Right lobe of liver (tissue), 6 donors: ENCODE measurements at regions not wholly inside any gene's neighbourhood (a gene's known extent, or its start where the extent isn't known, plus 50 kb on each side); places are given as distances from the start of the nearest gene placed in this dataset.
A peak's percentile ranks its signal among the peaks of the same experiment; 100 is the strongest.
"Not testable (repeated sequence)": the region's sequence is repeated elsewhere in the genome, so short reads cannot be mapped to it uniquely, and the experiment has no call there.

Source experiments
- ATAC-seq, 4 donors: fragments of 200-7000 bp; cut with Tn5 transposase; one replicate each; pipeline ENCODE4 v1.9.1; 2020; ENCODE audit warnings: mild to moderate bottlenecking in 4 of 4, moderate library complexity in 4 of 4
- DNase-seq, 3 donors: peaks; one replicate each; pipeline ENCODE4 v3.0.0-alpha.2; 2020
- H3K27ac ChIP-seq, 3 donors: fragments of 200-600 bp; one replicate each; pipeline ENCODE4 v1.8.0; 2022
- H3K27me3 ChIP-seq, 2 donors: fragments of 200-600 bp; one replicate each; pipeline ENCODE4 v1.8.0; 2022
- H3K36me3 ChIP-seq, 4 donors: fragments of 200-600 bp; sonication (generic) in 1 of 4; one replicate each; pipeline versions ENCODE4 v1.5.1 to v1.8.0; 2017 to 2022; ENCODE audit warnings: control low read depth in 1 of 4
- H3K4me1 ChIP-seq, 4 donors: fragments of 200-600 bp; sonication (generic) in 1 of 4; one replicate each; pipeline versions ENCODE4 v1.5.1 to v1.8.0; 2017 to 2022; ENCODE audit warnings: control low read depth in 1 of 4
- H3K4me3 ChIP-seq, 3 donors: fragments of 200-600 bp; one replicate each; pipeline ENCODE4 v1.8.0; 2022
- H3K9me3 ChIP-seq, 4 donors: fragments of 200-600 bp; sonication (generic) in 1 of 4; one replicate each; pipeline versions ENCODE4 v1.5.1 to v1.8.0; 2017 to 2022; ENCODE audit warnings: control low read depth in 1 of 4
- POLR2A ChIP-seq: fragments of 450-650 bp; IDR thresholded peaks from one replicate; pipeline ENCODE4 v1.6.1; 2017; ENCODE audit warnings: antibody characterized with exemption, mild to moderate bottlenecking
- WGBS: methylation state at CpG from one replicate; pipeline ENCODE4 v1.1.6; 2018; ENCODE audit warnings: low coverage, low lambda C conversion rate; ENCODE audit not compliant: insufficient coverage; ENCODE audit errors: missing lambda C conversion rate; 5-methylcytosine and 5-hydroxymethylcytosine counted together
- intact Hi-C, 2 donors: fragments of 100-400 bp; cut with DNase I; formaldehyde crosslinking; loops; one replicate each; pipeline versions ENCODE4 v1.11.2 to v1.14.1; 2022
- TF ChIP-seq, protein P1 (sequence below), 4 donors: fragments of 200-600 bp in 3 of 4; fragments of 450-650 bp in 1 of 4; IDR thresholded peaks; one replicate each; pipeline versions ENCODE4 v1.5.1 to v1.8.0; 2016 to 2022; ENCODE audit warnings: antibody characterized with exemption in 4 of 4, mild to moderate bottlenecking in 2 of 4
- donor health status: DM: no; HTN: yes; CAD: no.
- donor health status: DM: no; HTN: no; CAD: no.
- donor health status: DM: no; HTN: no; CAD: no.
- donor health status: DM: no; HTN: yes; CAD: no.
- donor health status: DM: no; HTN: yes; CAD: no.

DNA sequence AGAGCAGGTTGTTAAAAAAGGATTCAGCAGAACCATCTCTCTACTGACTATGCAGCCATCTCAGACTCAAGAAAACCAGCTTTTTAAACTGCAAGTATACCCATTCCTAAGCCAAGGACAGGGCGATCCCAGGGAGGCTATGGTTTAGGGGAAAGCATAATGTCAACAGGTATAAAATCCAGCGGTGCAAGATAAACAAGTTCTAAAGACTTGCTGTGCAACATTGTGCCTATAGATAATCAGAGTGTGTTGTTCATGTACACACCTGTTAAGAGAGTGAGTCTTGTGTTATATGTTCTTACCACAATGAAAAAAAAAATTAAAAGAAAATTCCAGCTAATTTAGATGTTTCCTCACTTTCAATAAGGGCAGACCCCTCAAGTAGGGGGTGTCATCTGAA lies 63.6 kb upstream of the DIRAS2 start:
- H3K27me3 ChIP-seq = peaks cover 0 to 3% of the 10 kb centered on the region in 2 donors
- H3K27ac ChIP-seq = no peak overlapping the region
- no peak for TF ChIP-seq POLR2A
- TF ChIP-seq, protein P1, sequence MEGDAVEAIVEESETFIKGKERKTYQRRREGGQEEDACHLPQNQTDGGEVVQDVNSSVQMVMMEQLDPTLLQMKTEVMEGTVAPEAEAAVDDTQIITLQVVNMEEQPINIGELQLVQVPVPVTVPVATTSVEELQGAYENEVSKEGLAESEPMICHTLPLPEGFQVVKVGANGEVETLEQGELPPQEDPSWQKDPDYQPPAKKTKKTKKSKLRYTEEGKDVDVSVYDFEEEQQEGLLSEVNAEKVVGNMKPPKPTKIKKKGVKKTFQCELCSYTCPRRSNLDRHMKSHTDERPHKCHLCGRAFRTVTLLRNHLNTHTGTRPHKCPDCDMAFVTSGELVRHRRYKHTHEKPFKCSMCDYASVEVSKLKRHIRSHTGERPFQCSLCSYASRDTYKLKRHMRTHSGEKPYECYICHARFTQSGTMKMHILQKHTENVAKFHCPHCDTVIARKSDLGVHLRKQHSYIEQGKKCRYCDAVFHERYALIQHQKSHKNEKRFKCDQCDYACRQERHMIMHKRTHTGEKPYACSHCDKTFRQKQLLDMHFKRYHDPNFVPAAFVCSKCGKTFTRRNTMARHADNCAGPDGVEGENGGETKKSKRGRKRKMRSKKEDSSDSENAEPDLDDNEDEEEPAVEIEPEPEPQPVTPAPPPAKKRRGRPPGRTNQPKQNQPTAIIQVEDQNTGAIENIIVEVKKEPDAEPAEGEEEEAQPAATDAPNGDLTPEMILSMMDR (IDR thresholded peaks at IDR 0.05) = no peak
- no peaks in the 10 kb centered on the region for H3K36me3 ChIP-seq
- no peak overlapping the region for H3K4me3 ChIP-seq
- ATAC-seq (no peak), DNase-seq (no peak)
- H3K9me3 ChIP-seq = no peaks in the 10 kb centered on the region
- intact Hi-C loops = no loop called here
- no peaks in the 10 kb centered on the region for H3K4me1 ChIP-seq
- WGBS = 44% methylated on average over 2 of the region's 2 CpGs

DNA sequence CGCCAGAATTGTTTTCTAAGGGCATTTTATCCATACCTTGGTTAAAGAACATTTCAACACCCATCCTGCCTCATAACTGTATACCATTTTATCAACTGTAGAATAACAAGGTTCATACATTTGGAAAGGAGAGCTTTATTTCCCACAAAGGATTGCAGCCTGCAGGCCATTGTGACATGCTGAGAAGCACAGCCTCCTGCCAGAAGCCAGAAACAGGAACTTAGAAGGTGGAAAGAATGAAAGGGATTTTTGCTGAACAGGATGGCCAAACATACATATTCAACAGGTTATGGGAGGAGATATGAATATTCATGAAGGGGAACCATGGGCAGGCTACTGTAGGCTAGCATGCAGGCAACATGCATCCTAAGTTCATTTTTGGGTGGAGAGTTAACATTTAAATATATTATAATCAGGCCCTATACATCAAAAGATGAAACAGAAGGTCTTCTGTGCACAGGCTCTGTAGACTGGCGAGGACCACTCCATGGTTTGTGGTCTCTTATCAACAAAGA lies 59.9 kb upstream of the DIRAS2 start:
- intact Hi-C loops = no loop called here
- Histone ChIP-seq H3K27me3 (no peaks in the 10 kb centered on the region), H3K27ac (no peak overlapping the region), H3K9me3 (no peaks in the 10 kb centered on the region), H3K4me3 (no peak overlapping the region), H3K4me1 (no peaks in the 10 kb centered on the region), H3K36me3 (no peaks in the 10 kb centered on the region)
- no peak for TF ChIP-seq POLR2A
- TF ChIP-seq, protein P1 (IDR thresholded peaks at IDR 0.05) = no peak
- whole genome bisulfite sequencing = 58% methylated on average over 2 of the region's 2 CpGs
- no peak for ATAC-seq
- DNase-seq = no peak

DNA sequence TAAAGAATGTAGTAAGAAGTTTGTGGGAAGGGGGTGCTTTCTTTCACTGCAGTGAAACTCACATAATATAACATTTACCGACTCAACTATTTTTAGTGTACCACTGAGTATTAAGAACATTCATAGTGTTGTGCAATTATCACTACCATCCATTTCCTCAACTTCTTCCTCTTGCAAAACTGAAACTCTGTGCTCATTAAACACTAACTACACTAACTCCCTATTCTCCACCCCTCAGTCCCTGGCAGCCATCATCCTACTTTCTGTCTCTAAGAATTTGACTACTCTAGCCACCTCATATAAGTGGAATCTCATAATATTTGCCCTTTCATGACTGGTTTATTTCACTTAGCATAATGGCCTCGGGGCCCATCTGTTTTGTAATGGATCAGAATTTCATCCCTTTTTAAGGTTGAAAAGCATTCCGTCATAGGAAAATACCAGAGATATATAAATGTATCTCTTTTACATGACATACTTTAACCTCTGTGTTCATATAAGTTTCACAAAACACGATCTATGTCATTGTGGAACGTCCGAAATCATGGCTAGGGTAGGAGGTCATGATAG lies 56.3 kb upstream of the DIRAS2 start:
- Histone ChIP-seq H3K27ac (no peak overlapping the region), H3K36me3 (no peaks in the 10 kb centered on the region), H3K27me3 (no peaks in the 10 kb centered on the region), H3K4me3 (no peak overlapping the region), H3K4me1 (no peaks in the 10 kb centered on the region), H3K9me3 (no peaks in the 10 kb centered on the region)
- WGBS = 74% methylated on average over 5 of the region's 6 CpGs
- DNase-seq (no peak), ATAC-seq (peak in 3 of 4 donors; percentile 16 to 44 (median 25))
- intact Hi-C loops = no loop called here
- TF ChIP-seq, protein P1 (IDR thresholded peaks at IDR 0.05) = no peak
- TF ChIP-seq POLR2A = no peak

DNA sequence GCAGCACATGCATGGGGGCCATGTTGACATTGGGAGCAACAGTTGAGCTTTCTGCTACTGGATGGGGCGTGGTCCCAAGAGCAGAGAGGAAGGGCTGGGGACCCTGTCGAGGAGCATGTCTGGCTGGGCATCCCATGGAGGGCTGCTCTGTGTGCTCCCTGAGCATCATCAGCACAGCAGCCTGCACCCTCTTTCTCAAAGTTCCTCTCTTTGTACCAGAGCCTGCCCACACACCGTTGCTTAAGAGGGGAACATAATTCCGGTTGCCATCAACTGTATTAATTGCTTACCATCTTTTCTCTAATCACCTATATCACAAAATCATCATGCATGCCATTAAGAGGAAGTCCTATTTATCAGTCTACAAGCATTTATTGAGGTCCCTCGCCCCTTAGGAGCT lies 55.2 kb upstream of the DIRAS2 start:
- WGBS = 65% methylated on average over 3 of the region's 5 CpGs
- peak in 1 of 4 donors; percentile 20 for ATAC-seq

DNA sequence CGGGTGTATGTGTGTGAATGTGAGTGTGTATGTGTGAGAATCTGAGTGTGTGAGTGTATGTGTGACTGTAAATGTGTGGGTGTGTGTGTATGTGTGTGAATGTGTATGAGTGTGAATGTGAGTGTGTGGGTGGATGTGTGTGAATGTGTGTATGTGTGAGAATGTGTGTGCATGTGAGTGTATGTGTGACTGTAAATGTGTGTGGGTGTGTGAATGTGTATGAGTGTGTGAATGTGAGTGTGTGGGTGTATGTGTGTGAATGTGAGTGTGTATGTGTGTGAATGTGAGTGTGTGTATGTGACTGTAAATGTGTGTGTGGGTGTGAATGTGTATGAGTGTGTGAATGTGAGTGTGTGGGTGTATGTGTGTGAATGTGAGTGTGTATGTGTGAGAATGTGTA lies 51.6 kb upstream of the DIRAS2 start:
- H3K4me3 ChIP-seq, H3K9me3 ChIP-seq, H3K36me3 ChIP-seq, H3K27ac ChIP-seq, DNase-seq, H3K4me1 ChIP-seq, intact Hi-C loops, ATAC-seq, H3K27me3 ChIP-seq: not testable (repeated sequence)
- WGBS = 88% methylated on average over 1 of the region's 1 CpG

More for the DNA sequence above, 55.2 kb upstream of the DIRAS2 start:
- H3K9me3 ChIP-seq = no peaks in the 10 kb centered on the region
- no peak for DNase-seq
- H3K4me3 ChIP-seq = no peak overlapping the region
- no peak for TF ChIP-seq POLR2A
- TF ChIP-seq, protein P1 (IDR thresholded peaks at IDR 0.05) = no peak
- no peaks in the 10 kb centered on the region for H3K4me1 ChIP-seq
- no peaks in the 10 kb centered on the region for H3K36me3 ChIP-seq
- no peak overlapping the region for H3K27ac ChIP-seq
- no peaks in the 10 kb centered on the region for H3K27me3 ChIP-seq
- intact Hi-C loops = no loop called here
